Mammary epithelial cell (primary cell): ENCODE measurements at regions not wholly inside any gene's neighbourhood (a gene's known extent, or its start where the extent isn't known, plus 50 kb on each side); places are given as distances from the start of the nearest gene placed in this dataset.

Experiments used
- CTCF ChIP-seq, 2 donors: IDR thresholded peaks in 1 of 2; conservative IDR thresholded peaks in 1 of 2; 2 replicates each; pipeline ENCODE4 v1.5.1; 2011 to 2012; ENCODE audit warnings: inconsistent platforms in 2 of 2, low read length in 2 of 2, mild to moderate bottlenecking in 2 of 2, control low read depth in 1 of 2, low read depth in 1 of 2; ENCODE audit not compliant: insufficient read depth in 1 of 2; ENCODE audit errors: extremely low read depth in 1 of 2
- EZH2 ChIP-seq: IDR thresholded peaks from 2 replicates; pipeline ENCODE4 v1.6.1; 2012; ENCODE audit warnings: low read length, inconsistent platforms, borderline replicate concordance

GRCh38 chr16:86918637-86919036 is 340.3 kb downstream of the FOXL1 start:
- no peak for TF ChIP-seq CTCF (conservative IDR thresholded peaks at IDR 0.05 in 1 of 2, IDR thresholded peaks at IDR 0.05 in 1 of 2; ENCODE audit: extremely low read depth in 1 of 2, insufficient read depth in 1 of 2, low read depth in 1 of 2, low read length in 2 of 2)
- no peak for TF ChIP-seq EZH2
